ENCODE measurements at regions not wholly inside any gene's neighbourhood (a gene's known extent, or its start where the extent isn't known, plus 50 kb on each side); places are given as distances from the start of the nearest gene placed in this dataset.
"Not testable (repeated sequence)": the region's sequence is repeated elsewhere in the genome, so short reads cannot be mapped to it uniquely, and the experiment has no call there.

DNA sequence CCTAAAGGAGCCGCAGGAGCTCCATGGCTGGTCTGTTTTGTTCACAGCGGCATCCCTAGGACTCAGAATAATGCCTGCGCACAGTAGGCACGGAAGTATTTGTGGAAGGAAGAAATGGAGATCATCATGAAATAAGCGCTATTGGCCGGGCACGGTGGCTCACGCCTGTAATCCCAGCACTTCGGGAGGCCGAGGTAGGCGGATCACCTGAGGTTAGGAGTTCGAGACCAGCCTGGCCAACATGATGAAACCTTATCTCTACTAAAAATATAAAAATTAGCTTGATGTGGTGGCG lies 175.5 kb upstream of the CIBAR2 start:
- ATAC-seq; intact Hi-C loops (cut with DNase I, micrococcal nuclease); DNase-seq: not testable (repeated sequence)

DNA sequence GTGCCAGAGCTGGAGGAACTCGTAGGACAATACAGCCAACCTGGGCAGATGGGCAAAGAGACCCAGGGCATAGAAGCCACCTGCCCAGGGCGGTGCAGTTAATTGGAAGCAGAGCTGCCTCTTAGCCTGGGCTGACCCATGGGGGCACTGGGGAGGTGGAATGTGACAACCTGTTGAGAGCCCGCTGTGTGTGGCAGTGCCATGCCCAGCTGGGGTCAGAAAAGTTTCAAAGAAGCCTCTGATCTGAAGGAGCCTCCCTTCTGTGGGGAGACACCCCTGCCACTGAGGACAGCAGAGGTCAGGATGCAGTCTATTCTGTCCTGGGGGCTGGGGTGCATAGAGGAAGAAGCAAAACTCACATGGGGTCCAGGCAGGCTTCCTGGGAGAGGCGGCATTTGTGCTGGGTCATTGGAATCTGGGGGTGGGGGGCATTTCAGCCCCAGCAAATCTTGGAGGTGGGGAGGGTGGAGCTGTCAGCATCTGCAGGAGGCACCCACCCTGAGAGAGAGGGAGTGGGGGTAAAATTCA lies 176.1 kb upstream of the CIBAR2 start:
- ATAC-seq (no peak), DNase-seq (no peak)
- intact Hi-C loops (cut with DNase I, micrococcal nuclease) = no loop called here

DNA sequence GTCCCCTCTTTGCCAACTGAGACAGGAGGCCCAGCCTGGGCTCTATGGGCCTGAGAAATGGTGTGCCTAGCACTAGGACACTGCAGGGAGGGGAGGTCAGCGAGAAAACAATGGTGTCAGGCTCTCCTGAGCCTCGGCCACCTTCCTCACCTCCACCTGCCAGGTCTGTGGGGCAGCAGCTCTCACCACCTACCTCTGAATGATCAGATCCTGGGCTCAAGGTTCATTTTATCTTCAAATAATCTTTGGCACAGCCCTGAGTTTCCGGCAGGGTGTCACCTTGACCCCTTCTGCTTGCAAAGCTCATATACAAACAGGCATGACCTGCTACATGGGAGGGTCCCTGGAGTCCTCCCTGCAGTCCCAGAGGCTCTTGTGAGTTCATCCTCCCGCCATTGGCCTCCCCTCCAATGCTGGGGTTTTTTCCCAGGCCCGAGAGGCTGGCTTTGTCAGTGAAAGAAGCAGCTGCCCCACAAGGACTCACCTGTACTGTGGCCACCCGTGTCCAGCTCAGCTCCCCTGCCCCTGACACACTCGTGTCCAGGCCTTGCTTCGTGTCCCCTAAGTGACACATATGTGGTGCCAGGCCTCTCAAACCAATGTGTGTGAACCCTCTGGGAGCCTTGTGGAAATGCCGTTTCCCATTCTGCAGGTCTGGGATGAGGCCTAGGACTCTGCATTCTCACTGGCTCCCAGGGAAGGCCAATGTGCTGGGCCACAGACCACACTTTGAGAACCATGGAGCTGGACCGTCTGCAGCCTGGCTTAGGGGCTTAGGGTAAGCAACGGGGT lies 176.8 kb upstream of the CIBAR2 start:
- DNase-seq = no peak
- peak; percentile 75 for ATAC-seq
- intact Hi-C loops (cut with DNase I, micrococcal nuclease) = no loop called here

DNA sequence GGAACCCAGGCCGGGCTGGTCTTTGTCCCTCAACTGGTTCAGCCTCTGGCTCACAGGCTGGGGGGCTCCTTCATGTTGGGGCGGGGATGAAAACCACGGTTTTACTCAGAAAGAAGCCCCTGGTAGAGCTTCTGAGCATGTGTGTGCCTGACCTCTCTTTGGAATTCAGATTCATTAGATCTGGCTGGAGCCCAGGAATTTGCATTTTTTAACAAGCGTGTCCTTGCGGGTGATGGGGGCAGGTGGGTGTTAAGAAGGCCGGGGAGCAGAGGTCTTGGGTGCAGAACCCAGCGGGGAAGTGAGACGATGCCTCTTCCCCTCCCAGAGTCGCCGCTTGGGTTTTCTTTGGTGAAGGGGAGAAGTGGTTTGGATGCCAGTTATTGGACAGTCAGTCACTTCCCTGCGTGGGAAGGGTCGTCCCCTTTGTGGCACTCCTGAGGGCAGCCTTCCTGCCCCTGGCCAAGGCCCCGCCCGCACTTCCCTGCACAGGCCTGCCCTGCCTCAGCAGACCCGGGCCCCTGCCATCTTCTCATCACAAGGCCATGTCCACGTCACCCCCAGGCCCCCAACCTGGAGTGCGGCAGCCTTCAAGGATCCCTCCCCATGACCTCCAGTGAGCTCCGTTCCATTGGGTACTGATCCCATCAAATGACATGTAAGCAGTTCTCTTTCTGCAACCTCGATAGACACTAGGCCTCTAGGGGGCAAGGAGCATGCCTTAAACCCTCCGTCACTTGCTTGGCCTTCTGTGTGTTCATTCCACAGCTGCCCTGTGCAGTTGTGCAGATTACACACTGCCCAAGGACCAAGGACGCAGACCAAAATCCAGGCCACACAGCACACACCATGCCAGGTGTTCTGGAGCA lies 177.7 kb upstream of the CIBAR2 start:
- intact Hi-C loops (cut with DNase I, micrococcal nuclease) = no loop called here
- DNase-seq = no peak
- no peak for ATAC-seq

DNA sequence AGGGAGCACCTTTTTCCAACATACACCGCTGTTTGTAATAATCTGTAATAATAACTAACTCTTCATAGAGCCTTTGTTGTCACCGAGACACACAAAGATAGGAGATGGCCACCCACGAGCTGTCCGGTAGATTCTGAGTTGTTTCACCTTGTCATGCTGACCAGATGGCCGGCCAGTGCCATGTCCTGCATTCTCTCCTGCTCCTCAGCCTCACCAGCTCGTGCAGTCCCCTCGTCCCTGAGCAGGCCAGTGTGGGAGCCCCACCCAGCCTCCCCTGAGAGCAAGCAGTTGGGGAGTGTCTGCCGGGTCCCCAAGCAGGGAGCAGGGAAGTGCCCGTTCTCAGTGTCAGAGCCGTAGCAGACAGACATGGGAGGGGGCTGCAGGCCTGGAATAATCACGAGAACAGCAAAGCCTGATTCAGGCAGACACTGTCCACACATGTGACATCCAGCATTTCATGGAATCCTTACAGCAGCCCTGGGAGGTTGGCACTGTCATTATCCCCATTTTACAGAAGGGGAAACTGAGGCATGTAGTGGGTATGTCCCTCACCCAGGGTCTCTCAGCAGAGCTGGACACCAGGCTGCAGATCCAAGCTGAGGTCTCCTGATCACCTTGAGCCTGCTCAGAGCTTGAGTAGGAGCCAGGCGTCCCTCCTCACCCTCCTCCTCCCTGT lies 178.5 kb upstream of the CIBAR2 start:
- DNase-seq = no peak
- intact Hi-C loops (cut with DNase I, micrococcal nuclease) = no loop called here
- ATAC-seq = no peak

DNA sequence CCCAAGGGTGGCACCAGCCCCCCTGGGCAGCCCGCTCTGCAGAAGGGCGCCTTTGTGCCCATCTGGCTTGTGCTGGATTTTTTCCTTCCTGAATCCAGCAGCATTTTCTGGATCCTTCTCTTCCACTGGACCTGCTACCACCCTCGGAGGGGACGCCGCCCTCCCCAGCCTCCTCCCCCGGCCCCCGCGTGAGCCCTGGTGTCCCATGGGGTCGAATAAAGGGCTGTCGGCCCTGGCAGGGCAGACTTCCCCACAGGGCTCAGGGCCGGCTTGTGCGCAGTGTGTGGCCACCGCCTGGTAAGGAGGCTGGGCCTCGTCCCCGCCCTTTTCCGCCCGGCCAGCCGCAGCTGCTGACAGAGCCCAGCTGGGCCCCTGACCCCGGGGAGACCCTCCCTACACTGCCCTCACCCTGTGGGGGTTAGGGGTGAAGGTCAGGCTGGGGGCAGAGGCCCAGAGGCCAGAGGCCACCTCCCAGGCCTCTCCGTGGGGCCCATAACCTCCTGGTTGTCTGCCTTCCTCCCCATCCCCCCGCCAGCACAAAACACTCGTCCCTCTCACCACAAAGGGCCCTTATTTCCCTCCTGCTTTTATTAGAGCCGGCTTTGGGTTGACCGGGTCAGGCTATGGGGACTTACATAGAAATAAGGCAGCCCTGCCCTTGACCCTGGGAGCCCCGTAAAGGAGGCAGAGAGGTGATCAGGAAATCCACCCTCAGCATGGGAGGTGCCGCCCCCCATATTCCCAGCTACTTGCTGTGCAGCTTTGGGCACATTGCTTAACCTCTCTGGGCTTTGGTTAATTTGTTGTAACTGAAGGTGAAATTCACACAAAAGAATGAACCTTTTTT lies 179.3 kb upstream of the CIBAR2 start:
- DNase-seq (peak; percentile 62 to 76), ATAC-seq (peak; percentile 83)
- intact Hi-C loops (cut with DNase I, micrococcal nuclease) = no loop called here

DNA sequence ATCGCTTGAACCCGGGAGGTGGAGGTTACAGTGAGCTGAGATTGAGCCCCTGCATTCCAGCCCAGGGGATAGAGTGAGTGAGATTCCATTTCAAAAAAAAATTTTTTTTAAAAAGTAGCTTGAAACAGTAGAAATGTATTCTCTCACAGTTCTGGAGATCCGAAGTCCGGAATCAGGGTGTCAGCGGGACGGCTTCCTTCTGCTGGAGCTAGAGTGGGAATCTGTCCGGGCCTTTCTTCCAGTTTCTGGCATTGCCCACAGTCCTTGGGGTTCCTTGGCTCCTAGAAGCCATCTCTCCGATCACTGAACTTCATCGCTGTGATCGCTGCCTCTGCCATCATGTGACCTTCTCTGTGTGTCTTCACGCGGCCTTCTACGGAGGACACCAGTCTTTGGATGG lies 181.2 kb upstream of the CIBAR2 start:
- ATAC-seq = no peak
- no peak for DNase-seq
- intact Hi-C loops (cut with DNase I, micrococcal nuclease) = no loop called here

DNA sequence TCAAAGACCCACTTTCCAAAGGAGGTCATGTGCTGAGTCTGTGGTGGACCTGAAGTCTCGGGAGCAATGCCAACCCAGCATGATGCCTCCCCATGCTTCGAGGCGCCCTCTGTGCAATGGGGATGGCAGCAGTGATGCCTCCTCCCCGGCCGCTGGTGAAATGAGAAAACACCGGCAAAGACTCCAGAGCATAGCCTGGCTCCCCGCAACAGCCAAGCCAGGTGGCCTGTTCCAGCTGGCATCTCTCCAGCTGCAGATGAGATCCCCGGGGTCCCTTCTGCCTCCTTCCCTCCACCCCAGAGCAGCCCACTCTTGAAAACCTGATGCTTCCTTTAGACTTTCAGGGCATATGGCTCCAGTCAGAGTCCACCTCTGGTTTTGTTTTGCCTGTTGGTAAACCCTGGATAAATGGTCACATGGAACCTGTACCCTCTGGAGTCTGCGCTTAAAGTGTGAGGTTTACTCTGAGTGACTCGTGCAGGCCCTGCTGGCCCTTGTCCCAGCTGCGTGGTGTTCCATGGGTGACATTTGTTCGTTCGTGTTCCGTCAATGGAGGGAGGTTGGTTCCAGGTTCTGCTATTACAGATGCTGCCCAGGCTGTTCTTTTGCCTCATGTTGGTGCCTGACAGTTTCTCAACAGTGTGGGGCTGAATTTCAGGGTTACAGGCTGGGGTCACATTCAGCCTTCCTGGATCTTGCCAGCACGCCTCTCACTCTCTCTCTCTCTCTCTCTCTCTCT lies 181.8 kb upstream of the CIBAR2 start:
- ATAC-seq (no peak), DNase-seq (no peak)
- intact Hi-C loops (cut with DNase I, micrococcal nuclease) = no loop called here

DNA sequence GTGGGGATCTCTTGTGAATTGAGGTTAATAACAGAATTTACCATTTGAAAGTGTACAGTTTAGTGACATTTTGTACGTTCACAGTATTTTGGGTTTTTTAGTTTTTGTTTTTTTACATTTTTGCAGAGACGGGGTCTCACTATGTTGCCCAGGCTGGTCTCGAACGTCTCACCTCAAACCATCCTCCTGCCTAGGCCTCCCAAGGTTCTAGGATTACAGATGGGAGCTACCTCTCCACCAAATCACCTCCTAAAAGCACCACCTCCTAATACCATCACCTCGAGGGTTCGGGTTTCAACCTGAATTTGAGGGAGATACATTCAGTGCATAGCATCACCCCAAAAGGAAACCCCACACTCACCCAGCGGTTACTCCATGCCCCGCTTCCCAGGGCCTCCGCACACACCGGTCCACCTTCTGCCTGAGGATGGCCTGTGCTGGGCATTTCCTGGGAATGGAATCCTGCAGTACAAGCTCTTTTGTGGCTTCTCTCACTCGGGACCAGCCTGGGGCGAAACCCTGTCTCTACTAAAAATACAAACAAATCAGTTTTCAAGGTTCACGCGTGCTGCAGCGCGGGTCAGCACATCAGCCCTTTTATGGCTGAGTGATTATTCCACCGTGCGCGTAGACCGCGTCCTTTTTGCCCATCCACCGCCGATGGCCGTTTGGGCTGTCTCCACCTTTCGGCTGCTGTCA lies 182.7 kb upstream of the CIBAR2 start:
- no peak for DNase-seq
- intact Hi-C loops (cut with DNase I, micrococcal nuclease) = no loop called here
- ATAC-seq = no peak

DNA sequence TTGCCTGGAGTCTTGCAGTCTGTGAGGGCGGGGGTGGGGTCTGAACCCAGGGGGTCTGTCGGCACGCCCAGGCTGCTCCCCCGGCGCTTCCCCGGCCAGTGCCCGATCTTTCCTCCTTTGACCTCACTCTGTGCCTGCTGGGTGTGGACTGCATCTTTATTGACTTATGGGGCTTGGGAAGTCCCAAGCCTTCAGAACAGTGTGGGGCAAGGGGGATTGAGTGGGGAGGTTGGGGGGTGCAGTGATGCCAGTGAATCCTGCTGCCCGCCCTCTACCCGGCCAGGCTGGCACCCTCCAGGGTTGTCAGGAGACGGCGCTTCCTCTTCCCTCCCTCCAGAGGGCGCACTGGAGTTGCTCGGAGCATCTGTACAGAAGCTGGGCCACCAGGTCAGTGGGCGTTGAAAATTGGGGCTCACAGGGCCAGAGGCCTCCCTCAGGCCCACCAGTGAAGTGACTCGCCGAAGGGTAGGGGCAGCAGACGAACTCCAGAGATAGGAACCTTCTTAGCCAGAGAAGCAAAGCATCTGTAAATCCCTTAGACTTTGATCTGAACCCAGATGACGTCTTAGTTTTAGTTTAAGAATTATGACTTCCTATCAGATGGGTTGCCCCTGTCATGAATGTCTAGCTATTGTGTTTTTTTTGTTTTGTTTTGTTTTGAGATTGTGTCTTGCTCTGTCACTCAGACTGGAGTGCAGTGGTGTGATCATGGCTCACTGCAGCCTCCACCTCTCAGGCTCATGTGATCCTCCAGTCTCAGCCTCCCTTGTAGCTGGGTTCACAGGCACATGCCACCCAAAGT lies 184.8 kb upstream of the CIBAR2 start:
- intact Hi-C loops (cut with DNase I, micrococcal nuclease) = no loop called here
- peak in 1 of 2 donors; percentile 56 for DNase-seq
- peak; percentile 83 for ATAC-seq

DNA sequence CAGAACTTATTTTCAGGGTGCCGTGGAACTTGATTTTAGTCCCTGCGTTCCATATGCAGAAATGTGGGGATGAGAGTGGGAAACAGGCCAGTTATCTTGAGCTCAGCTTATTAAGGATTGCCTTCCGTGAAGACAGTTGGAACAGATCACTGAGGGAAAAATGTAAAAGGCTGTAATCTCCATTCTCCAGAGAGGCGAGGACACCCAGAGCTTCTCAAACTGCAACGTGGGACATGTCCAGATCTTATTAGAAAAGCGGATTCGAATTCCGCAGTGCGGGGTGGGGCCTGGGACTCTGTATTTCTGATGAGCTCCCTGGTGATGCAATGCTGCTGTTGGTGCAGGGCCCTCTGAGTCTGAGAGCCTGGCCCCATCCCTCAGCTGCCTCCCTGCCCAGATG lies 185.6 kb upstream of the CIBAR2 start:
- intact Hi-C loops (cut with DNase I, micrococcal nuclease) = no loop called here
- no peak for DNase-seq
- ATAC-seq = no peak

DNA sequence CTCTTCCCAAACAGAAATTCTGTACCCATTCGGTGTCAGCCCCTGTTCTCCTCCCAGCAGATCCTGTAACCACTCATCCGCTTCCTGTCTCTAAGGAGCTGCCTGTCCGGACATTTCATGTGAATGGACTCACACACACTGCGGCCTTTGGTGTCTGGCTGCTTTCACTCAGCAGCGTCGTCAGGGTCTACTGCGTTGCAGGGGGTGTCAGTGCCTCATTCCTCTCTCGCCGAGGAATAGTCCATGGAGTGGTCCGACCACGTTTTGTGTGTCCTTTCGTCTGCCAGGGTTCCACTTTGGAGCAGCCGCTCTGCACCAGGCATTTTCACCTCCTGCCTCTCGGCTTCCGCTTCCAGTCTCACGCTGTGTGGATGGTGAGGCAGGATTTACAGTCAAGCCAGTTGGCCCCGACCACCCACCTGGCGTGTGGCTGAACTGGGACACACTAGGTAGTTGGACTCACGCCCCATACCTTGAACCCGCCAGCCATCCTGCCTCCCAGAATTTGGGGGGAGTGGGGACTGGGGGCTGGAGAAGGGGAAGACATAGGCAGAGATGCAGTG lies 188.2 kb upstream of the CIBAR2 start:
- DNase-seq (no peak), ATAC-seq (no peak)
- intact Hi-C loops (cut with DNase I, micrococcal nuclease) = no loop called here

DNA sequence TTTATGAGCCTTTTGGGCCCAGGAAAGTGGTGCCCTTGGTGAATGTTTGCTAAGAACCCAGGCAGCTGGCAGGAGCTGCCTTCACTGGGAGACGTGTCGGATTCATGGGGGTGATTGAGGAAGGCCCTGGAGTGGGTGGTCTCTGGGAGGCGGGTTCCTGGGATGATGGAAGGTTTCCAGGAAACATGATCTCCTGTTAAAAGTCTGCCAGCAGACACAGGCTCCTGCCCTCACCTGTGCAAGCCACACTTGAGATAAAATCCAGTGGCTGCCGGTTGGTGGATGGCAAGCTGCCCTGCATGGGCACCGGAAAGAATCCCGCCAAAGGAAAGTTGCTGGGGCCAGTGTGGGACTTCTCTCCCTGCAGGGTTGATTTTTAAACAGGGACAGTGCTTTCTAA lies 189.0 kb upstream of the CIBAR2 start:
- intact Hi-C loops (cut with DNase I, micrococcal nuclease) = no loop called here
- DNase-seq = no peak
- ATAC-seq = no peak

DNA sequence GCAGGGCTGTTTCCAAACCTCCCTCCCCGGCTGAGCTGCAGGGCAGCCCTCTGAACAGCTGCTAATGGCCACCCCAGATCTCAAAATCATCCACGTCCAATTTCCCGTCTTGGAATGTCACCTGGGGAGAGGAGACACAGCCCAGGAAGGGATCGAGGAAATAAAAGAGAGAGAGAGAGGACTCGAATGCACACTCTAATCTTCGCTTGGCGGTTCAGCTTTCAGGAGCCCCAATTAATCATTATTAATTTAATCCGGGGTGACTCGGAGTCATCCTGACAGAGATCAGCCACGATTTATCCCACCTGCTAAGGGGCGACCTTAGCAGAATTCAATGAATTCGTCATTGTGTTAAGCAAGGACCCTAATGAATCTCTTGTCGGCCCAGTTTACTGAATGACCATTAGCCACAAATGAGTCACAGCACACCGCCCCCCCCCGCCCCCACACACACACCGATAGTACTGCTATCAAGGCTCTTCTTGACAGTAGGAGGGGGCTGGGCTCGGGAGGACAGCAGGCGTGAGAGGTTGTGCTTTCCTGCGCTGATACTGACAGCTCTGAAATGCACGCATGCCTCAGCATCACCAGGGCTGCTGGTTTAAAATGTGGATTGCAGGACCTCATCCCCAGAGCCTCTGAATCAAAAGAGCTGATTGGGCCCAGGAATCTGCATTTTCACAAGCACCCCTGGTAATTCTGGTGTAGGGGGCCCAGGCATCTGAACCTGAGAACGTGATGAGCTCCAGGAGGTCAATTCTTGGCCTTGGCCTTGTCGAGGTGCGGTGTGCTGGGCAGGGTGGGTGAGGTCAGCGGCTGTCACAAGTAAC lies 190.0 kb upstream of the CIBAR2 start:
- ATAC-seq = no peak
- intact Hi-C loops (cut with DNase I, micrococcal nuclease) = no loop called here
- DNase-seq = no peak

DNA sequence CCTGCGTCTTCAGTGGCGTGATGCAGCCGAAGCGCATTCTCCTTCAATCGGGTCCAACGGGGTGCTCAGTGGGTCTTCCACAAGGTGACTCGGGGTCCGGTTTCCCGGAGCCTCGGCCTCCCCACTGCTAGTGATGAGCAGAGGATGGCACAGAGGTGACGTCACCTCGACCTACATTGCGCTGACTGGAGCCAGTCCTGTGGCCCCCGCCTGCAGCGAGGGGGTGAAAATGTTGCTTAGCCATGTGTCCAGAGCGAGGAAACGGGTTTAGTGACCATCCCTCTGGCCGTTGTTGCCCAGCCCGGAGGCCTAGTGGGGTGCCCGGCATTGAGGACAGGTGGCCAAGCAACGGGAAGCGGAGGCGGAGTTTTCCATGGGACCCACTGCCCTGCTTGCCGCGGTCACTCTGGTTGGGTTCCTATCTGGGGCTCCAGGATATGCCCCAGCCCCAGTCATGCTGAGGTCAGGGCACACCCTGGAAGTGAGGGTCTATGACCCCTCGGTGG lies 190.6 kb upstream of the CIBAR2 start:
- DNase-seq = no peak
- intact Hi-C loops (cut with DNase I, micrococcal nuclease) = no loop called here
- peak; percentile 24 for ATAC-seq

All from left colon (tissue), 2 donors.